ENCODE measurements at regions not wholly inside any gene's neighbourhood (a gene's known extent, or its start where the extent isn't known, plus 50 kb on each side); places are given as distances from the start of the nearest gene placed in this dataset.

GRCh38 chr12:84594157-84594556 lies 318.4 kb downstream of the SLC6A15 start:
- TF ChIP-seq KLF10 (tag by site-specific recombination; IDR thresholded peaks at IDR 0.05) (no peak), ZNF148 (tag by site-specific recombination; IDR thresholded peaks at IDR 0.05; ENCODE audit: borderline replicate concordance) (no peak), ZNF19 (tag by site-specific recombination; IDR thresholded peaks at IDR 0.05; ENCODE audit: low read depth) (no peak), ZSCAN4 (tag by site-specific recombination; IDR thresholded peaks at IDR 0.05) (no peak), ZNF423 (tag by site-specific recombination; IDR thresholded peaks at IDR 0.05) (no peak), ZNF610 (tag by site-specific recombination; IDR thresholded peaks at IDR 0.05; ENCODE audit: borderline replicate concordance) (no peak), RBAK (tag by site-specific recombination; IDR thresholded peaks at IDR 0.05) (no peak), ZNF548 (tag by site-specific recombination; IDR thresholded peaks at IDR 0.05) (no peak), ZNF791 (tag by site-specific recombination; IDR thresholded peaks at IDR 0.05) (no peak), ZNF629 (tag by site-specific recombination; IDR thresholded peaks at IDR 0.05) (no peak), ZNF560 (tag by site-specific recombination; IDR thresholded peaks at IDR 0.05; ENCODE audit: borderline replicate concordance) (no peak)
- TF ChIP-seq, protein P1, sequence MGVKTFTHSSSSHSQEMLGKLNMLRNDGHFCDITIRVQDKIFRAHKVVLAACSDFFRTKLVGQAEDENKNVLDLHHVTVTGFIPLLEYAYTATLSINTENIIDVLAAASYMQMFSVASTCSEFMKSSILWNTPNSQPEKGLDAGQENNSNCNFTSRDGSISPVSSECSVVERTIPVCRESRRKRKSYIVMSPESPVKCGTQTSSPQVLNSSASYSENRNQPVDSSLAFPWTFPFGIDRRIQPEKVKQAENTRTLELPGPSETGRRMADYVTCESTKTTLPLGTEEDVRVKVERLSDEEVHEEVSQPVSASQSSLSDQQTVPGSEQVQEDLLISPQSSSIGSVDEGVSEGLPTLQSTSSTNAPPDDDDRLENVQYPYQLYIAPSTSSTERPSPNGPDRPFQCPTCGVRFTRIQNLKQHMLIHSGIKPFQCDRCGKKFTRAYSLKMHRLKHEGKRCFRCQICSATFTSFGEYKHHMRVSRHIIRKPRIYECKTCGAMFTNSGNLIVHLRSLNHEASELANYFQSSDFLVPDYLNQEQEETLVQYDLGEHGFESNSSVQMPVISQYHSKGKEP (tag by site-specific recombination; IDR thresholded peaks at IDR 0.05), result no peak
- TF ChIP-seq, protein P2, sequence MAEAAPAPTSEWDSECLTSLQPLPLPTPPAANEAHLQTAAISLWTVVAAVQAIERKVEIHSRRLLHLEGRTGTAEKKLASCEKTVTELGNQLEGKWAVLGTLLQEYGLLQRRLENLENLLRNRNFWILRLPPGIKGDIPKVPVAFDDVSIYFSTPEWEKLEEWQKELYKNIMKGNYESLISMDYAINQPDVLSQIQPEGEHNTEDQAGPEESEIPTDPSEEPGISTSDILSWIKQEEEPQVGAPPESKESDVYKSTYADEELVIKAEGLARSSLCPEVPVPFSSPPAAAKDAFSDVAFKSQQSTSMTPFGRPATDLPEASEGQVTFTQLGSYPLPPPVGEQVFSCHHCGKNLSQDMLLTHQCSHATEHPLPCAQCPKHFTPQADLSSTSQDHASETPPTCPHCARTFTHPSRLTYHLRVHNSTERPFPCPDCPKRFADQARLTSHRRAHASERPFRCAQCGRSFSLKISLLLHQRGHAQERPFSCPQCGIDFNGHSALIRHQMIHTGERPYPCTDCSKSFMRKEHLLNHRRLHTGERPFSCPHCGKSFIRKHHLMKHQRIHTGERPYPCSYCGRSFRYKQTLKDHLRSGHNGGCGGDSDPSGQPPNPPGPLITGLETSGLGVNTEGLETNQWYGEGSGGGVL (tag by site-specific recombination; IDR thresholded peaks at IDR 0.05), result no peak
- no peaks in the 10 kb centered on the region for H3K4me1 ChIP-seq (ENCODE audit: control insufficient read depth, insufficient read depth, low read length)
- H3K9me3 ChIP-seq (ENCODE audit: control insufficient read depth, insufficient read depth, low read depth, low read length), result no peaks in the 10 kb centered on the region
- no peak overlapping the region for H3K27ac ChIP-seq (ENCODE audit: extremely low read depth, low read depth, low read length)
- no peak overlapping the region for H3K4me3 ChIP-seq (ENCODE audit: low read depth, low read length)
- ChIA-PET CTCF (no interaction called here), POLR2A (no interaction called here)
- H3K36me3 ChIP-seq (ENCODE audit: control insufficient read depth in 2 of 2, insufficient read depth in 1 of 2, low read length in 2 of 2), result no peaks in the 10 kb centered on the region

DNA sequence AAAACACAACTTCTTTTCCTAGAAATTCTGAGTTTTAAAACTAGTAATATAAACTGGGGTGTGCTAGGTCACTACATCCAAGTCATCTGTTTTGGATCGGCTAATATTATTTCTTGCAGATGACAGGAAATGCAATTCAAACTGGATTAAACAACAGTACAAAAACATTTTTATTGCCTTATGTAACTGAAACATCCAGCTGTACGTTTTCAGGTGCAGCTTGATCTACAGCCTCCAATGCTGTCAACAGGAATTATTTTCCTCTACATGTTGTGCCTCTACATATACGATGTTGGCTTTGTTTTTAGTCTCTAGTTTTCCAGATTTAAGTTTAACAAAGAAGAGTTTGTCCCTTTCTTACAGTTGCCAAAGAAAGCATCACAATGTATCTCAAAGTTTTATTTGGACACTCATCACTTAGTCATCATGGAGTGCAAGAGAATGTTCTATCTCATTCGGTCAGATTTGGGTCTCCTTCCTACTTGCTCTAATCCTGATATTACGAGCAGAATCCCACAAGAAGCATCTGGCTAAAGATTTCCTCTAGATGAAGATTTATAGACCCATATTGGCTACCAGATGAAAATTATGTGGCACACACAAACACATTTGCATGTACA lies 326.7 kb downstream of the SLC6A15 start:
- ChIA-PET POLR2A (no interaction called here), CTCF (no interaction called here)
- Histone ChIP-seq H3K4me3 (ENCODE audit: low read depth, low read length) (no peak overlapping the region), H3K4me1 (ENCODE audit: control insufficient read depth, insufficient read depth, low read length) (no peaks in the 10 kb centered on the region), H3K27ac (ENCODE audit: extremely low read depth, low read depth, low read length) (no peak overlapping the region), H3K36me3 (ENCODE audit: control insufficient read depth in 2 of 2, insufficient read depth in 1 of 2, low read length in 2 of 2) (no peaks in the 10 kb centered on the region), H3K9me3 (ENCODE audit: control insufficient read depth, insufficient read depth, low read depth, low read length) (no peaks in the 10 kb centered on the region)
- no peak for TF ChIP-seq ZNF549 (tag by site-specific recombination; IDR thresholded peaks at IDR 0.05)
- no peak for TF ChIP-seq ZNF146 (tag by site-specific recombination; IDR thresholded peaks at IDR 0.05)
- no peak for TF ChIP-seq ZNF585B (tag by site-specific recombination; IDR thresholded peaks at IDR 0.05)
- no peak for TF ChIP-seq ZNF624 (tag by site-specific recombination; IDR thresholded peaks at IDR 0.05)
- no peak for TF ChIP-seq ZNF521 (tag by site-specific recombination; IDR thresholded peaks at IDR 0.05)
- no peak for TF ChIP-seq HIC1 (tag by site-specific recombination; IDR thresholded peaks at IDR 0.05)
- TF ChIP-seq ZNF639 (tag by site-specific recombination; IDR thresholded peaks at IDR 0.05), result no peak
- TF ChIP-seq SP2 (tag by site-specific recombination; IDR thresholded peaks at IDR 0.05), result no peak
- TF ChIP-seq WT1 (tag by site-specific recombination; IDR thresholded peaks at IDR 0.05), result no peak
- no peak for TF ChIP-seq ZNF658 (tag by site-specific recombination; IDR thresholded peaks at IDR 0.05)
- no peak for TF ChIP-seq ZNF560 (tag by site-specific recombination; IDR thresholded peaks at IDR 0.05; ENCODE audit: borderline replicate concordance)
- TF ChIP-seq ZNF239 (tag by site-specific recombination; IDR thresholded peaks at IDR 0.05), result no peak
- TF ChIP-seq OSR2 (tag by site-specific recombination; IDR thresholded peaks at IDR 0.05), result no peak
- no peak for TF ChIP-seq ZNF600 (tag by site-specific recombination; IDR thresholded peaks at IDR 0.05)
